H9 (cell line): ENCODE measurements at regions not wholly inside any gene's neighbourhood (a gene's known extent, or its start where the extent isn't known, plus 50 kb on each side); places are given as distances from the start of the nearest gene placed in this dataset.

Experiments
- DNase-seq: peaks from one replicate; pipeline ENCODE4 v3.0.0-alpha.2; 2017
- H2AFZ ChIP-seq: one replicate; pipeline ENCODE4 v1.6.1; 2013; ENCODE audit warnings: mild to moderate bottlenecking, low read length, control low read depth, moderate library complexity
- H2AK5ac ChIP-seq: 2 replicates; pipeline ENCODE4 v1.6.1; 2013; ENCODE audit warnings: low read length, control low read depth, mixed read lengths; ENCODE audit not compliant: insufficient read length
- H2BK120ac ChIP-seq: one replicate; pipeline ENCODE4 v1.6.1; 2013; ENCODE audit warnings: low read depth, mild to moderate bottlenecking, low read length, control low read depth, inconsistent platforms; ENCODE audit not compliant: poor library complexity, severe bottlenecking
- H2BK12ac ChIP-seq: 2 replicates; pipeline ENCODE4 v1.6.1; 2013; ENCODE audit warnings: low read length, control low read depth, mixed read lengths, low read depth; ENCODE audit not compliant: insufficient read length
- H2BK15ac ChIP-seq: 2 replicates; pipeline ENCODE4 v1.6.1; 2013; ENCODE audit warnings: low read depth, low read length, control low read depth
- H2BK20ac ChIP-seq: one replicate; pipeline ENCODE4 v1.6.1; 2013; ENCODE audit warnings: low read depth, mild to moderate bottlenecking, low read length, control low read depth, inconsistent platforms; ENCODE audit not compliant: poor library complexity, severe bottlenecking
- H2BK5ac ChIP-seq: 2 replicates; pipeline ENCODE4 v1.6.1; 2013; ENCODE audit warnings: low read length, control low read depth, mixed read lengths; ENCODE audit not compliant: insufficient read length
- H3K14ac ChIP-seq: 2 replicates; pipeline ENCODE4 v1.6.1; 2013; ENCODE audit warnings: low read length, control low read depth; ENCODE audit not compliant: insufficient read depth
- H3K18ac ChIP-seq: 2 replicates; pipeline ENCODE4 v1.6.1; 2013; ENCODE audit warnings: low read depth, mild to moderate bottlenecking, mixed read lengths, low read length, control low read depth; ENCODE audit not compliant: insufficient read length
- H3K23ac ChIP-seq: 2 replicates; pipeline ENCODE4 v1.6.1; 2013; ENCODE audit warnings: low read length, control low read depth, mixed read lengths, low read depth; ENCODE audit not compliant: insufficient read length
- H3K23me2 ChIP-seq: 2 replicates; pipeline ENCODE4 v1.6.1; 2013; ENCODE audit warnings: low read depth, mild to moderate bottlenecking, mixed read lengths, low read length, control low read depth; ENCODE audit not compliant: insufficient read length, poor library complexity, severe bottlenecking
- H3K27ac ChIP-seq: 2 replicates; pipeline ENCODE4 v1.5.1; 2013; ENCODE audit warnings: low read length, control low read depth, mixed read lengths, low read depth; ENCODE audit not compliant: insufficient read length
- H3K27me3 ChIP-seq: 2 replicates; pipeline ENCODE4 v1.6.1; 2013; ENCODE audit warnings: low read length, control low read depth, inconsistent platforms; ENCODE audit not compliant: insufficient read depth
- H3K4ac ChIP-seq: 2 replicates; pipeline ENCODE4 v1.6.1; 2013; ENCODE audit warnings: low read depth, mild to moderate bottlenecking, control low read depth, inconsistent platforms, low read length, moderate library complexity
- H3K4me1 ChIP-seq: 2 replicates; pipeline ENCODE4 v1.6.1; 2013; ENCODE audit warnings: low read length, control low read depth, inconsistent platforms; ENCODE audit not compliant: insufficient read depth
- H3K4me2 ChIP-seq: 2 replicates; pipeline ENCODE4 v1.6.1; 2013; ENCODE audit warnings: low read length, control low read depth, mixed read lengths; ENCODE audit not compliant: insufficient read length, insufficient read depth
- H3K56ac ChIP-seq: 2 replicates; pipeline ENCODE4 v1.6.1; 2013; ENCODE audit warnings: low read depth, mild to moderate bottlenecking, mixed read lengths, low read length, control low read depth; ENCODE audit not compliant: insufficient read length
- H3K79me1 ChIP-seq: 2 replicates; pipeline ENCODE4 v1.6.1; 2013; ENCODE audit warnings: low read depth, mild to moderate bottlenecking, moderate library complexity, low read length, control low read depth, inconsistent platforms; ENCODE audit not compliant: insufficient read depth, poor library complexity, severe bottlenecking
- H3K79me2 ChIP-seq: 2 replicates; pipeline ENCODE4 v1.6.1; 2013; ENCODE audit warnings: low read length, control low read depth, inconsistent platforms; ENCODE audit not compliant: insufficient read depth
- H3K9ac ChIP-seq: 2 replicates; pipeline ENCODE4 v1.6.1; 2013; ENCODE audit warnings: low read length, control low read depth, mixed read lengths; ENCODE audit not compliant: insufficient read length; ENCODE audit errors: extremely low read depth
- H3K9me3 ChIP-seq: one replicate; pipeline ENCODE4 v1.6.1; 2013; ENCODE audit warnings: low read depth, low read length, inconsistent platforms; ENCODE audit not compliant: control insufficient read depth
- H3T11ph ChIP-seq: one replicate; pipeline ENCODE4 v1.6.1; 2013; ENCODE audit warnings: mild to moderate bottlenecking, low read length, control low read depth, inconsistent platforms
- H4K20me1 ChIP-seq: one replicate; pipeline ENCODE4 v1.6.1; 2013; ENCODE audit not compliant: control insufficient read depth, insufficient read length, insufficient read depth
- H4K5ac ChIP-seq: 2 replicates; pipeline ENCODE4 v1.6.1; 2013; ENCODE audit warnings: low read depth, mild to moderate bottlenecking, mixed read lengths, low read length, control low read depth; ENCODE audit not compliant: insufficient read length
- H4K8ac ChIP-seq: replicated peaks from 2 replicates; pipeline ENCODE4 v1.6.1; 2013; ENCODE audit warnings: low read length, control low read depth, mixed read lengths, low read depth; ENCODE audit not compliant: insufficient read length
- H4K91ac ChIP-seq: 2 replicates; pipeline ENCODE4 v1.6.1; 2013; ENCODE audit warnings: low read depth, mild to moderate bottlenecking, moderate library complexity, mixed read lengths, low read length, control low read depth; ENCODE audit not compliant: insufficient read length
- H3K27ac Mint-ChIP-seq, 3 experiments: 2 replicates in 2 of 3; 3 replicates in 1 of 3; pipeline ENCODE4 v1.8.0; 2020 to 2021; ENCODE audit warnings: mixed read lengths in 3 of 3, mild to moderate bottlenecking in 1 of 3, moderate library complexity in 1 of 3
- H3K27me3 Mint-ChIP-seq: 2 replicates; pipeline ENCODE4 v1.8.0; 2021; ENCODE audit warnings: low read depth, mild to moderate bottlenecking, moderate library complexity, mixed read lengths
- H3K36me3 Mint-ChIP-seq, 3 experiments: 2 replicates in 2 of 3; 3 replicates in 1 of 3; pipeline ENCODE4 v1.8.0; 2020 to 2021; ENCODE audit warnings: low read depth in 3 of 3, mixed read lengths in 3 of 3; ENCODE audit not compliant: insufficient read depth in 1 of 3
- H3K4me1 Mint-ChIP-seq, 2 experiments: 2 replicates each; pipeline ENCODE4 v1.8.0; 2020; ENCODE audit warnings: mixed read lengths in 2 of 2
- H3K4me3 Mint-ChIP-seq, 2 experiments: 2 replicates in 1 of 2; 3 replicates in 1 of 2; pipeline ENCODE4 v1.8.0; 2020 to 2021; ENCODE audit warnings: mild to moderate bottlenecking in 2 of 2, mixed read lengths in 2 of 2, moderate library complexity in 1 of 2
- H3K9me3 Mint-ChIP-seq, 2 experiments: 2 replicates in 1 of 2; 3 replicates in 1 of 2; pipeline ENCODE4 v1.8.0; 2020; ENCODE audit warnings: mild to moderate bottlenecking in 2 of 2, mixed read lengths in 2 of 2, moderate library complexity in 1 of 2
- CTCF ChIP-seq: fragments of 200-600 bp; sonication (generic); conservative IDR thresholded peaks from 3 replicates; pipeline ENCODE4 v1.8.0; 2021; ENCODE audit warnings: antibody characterized with exemption, mild to moderate bottlenecking
- WGBS: extraction: QIAGEN DNeasy Blood & Tissue Kit; methylation state at CpG from one replicate; pipeline ENCODE4 v1.1.7; 2013; ENCODE audit warnings: missing lambda C conversion rate, low lambda C conversion rate, mixed read lengths; ENCODE audit not compliant: insufficient read length; ENCODE audit errors: extremely low coverage; 5-methylcytosine and 5-hydroxymethylcytosine counted together

- no peak overlapping the region for H3K27ac Mint-ChIP-seq
- Histone ChIP-seq H3K4me1 (no peaks in the 10 kb centered on the region), H3K4me2 (no peak overlapping the region), H3K79me1 (no peaks in the 10 kb centered on the region), H2BK120ac (no peak overlapping the region), H2BK5ac (no peak overlapping the region), H2AK5ac (no peak overlapping the region), H3K27ac (no peak overlapping the region), H2BK20ac (no peak overlapping the region), H3K79me2 (no peaks in the 10 kb centered on the region), H3K4ac (no peak overlapping the region), H3T11ph (no peak overlapping the region), H3K56ac (no peak overlapping the region), H4K20me1 (no peaks in the 10 kb centered on the region), H3K23ac (no peak overlapping the region), H2BK12ac (no peak overlapping the region), H3K23me2 (no peaks in the 10 kb centered on the region), H2AFZ (no peak overlapping the region), H4K5ac (no peak overlapping the region), H4K8ac (no peak overlapping the region), H3K27me3 (no peaks in the 10 kb centered on the region), H2BK15ac (no peak overlapping the region), H3K18ac (no peak overlapping the region), H4K91ac (no peak overlapping the region), H3K9ac (no peak overlapping the region), H3K14ac (no peak overlapping the region), H3K9me3 (no peaks in the 10 kb centered on the region)
- H3K36me3 Mint-ChIP-seq: no peaks in the 10 kb centered on the region
- TF ChIP-seq CTCF: no peak
- no peak for DNase-seq
- no peaks in the 10 kb centered on the region for H3K4me1 Mint-ChIP-seq
- H3K27me3 Mint-ChIP-seq: peaks cover 3% of the 10 kb centered on the region
- no peak overlapping the region for H3K4me3 Mint-ChIP-seq
- no peaks in the 10 kb centered on the region; a peak in 1 of 5 replicates for H3K9me3 Mint-ChIP-seq
- no CpG with 5 or more reads among the region's 2 CpGs for WGBS
Measured at GRCh38 chr2:56026828-56027227, 103.2 kb upstream of the EFEMP1 start.
